Cardiac muscle cell (in vitro differentiated cells and primary cell): ENCODE measurements at regions not wholly inside any gene's neighbourhood (a gene's known extent, or its start where the extent isn't known, plus 50 kb on each side); places are given as distances from the start of the nearest gene placed in this dataset.
A peak's percentile ranks its signal among the peaks of the same experiment; 100 is the strongest.

Experiments used
- DNase-seq, 2 donors: peaks; one replicate each; pipeline versions ENCODE4 v3.0.0 to v3.0.0-alpha.2; 2010 to 2017; ENCODE audit warnings: low read depth in 1 of 2, low spot score in 1 of 2
- H3K27ac ChIP-seq: fragments of 200-600 bp; sonication (generic); 2 replicates; pipeline ENCODE4 v1.5.1; 2016
- H3K27me3 ChIP-seq: fragments of 200-600 bp; sonication (generic); 2 replicates; pipeline ENCODE4 v1.6.0; 2016; ENCODE audit warnings: control low read depth
- H3K36me3 ChIP-seq: fragments of 200-600 bp; sonication (generic); 2 replicates; pipeline ENCODE4 v1.5.1; 2016; ENCODE audit warnings: control low read depth
- H3K4me1 ChIP-seq: fragments of 200-600 bp; sonication (generic); 2 replicates; pipeline ENCODE4 v1.8.1; 2017; ENCODE audit warnings: low read depth, mild to moderate bottlenecking, mixed run types
- H3K4me3 ChIP-seq: fragments of 200-600 bp; sonication (generic); 2 replicates; pipeline ENCODE4 v1.5.1; 2016; ENCODE audit warnings: mild to moderate bottlenecking
- H3K9me3 ChIP-seq: fragments of 200-600 bp; sonication (generic); 2 replicates; pipeline ENCODE4 v1.5.1; 2017; ENCODE audit warnings: low read depth, mild to moderate bottlenecking, control low read depth
- CTCF ChIP-seq: IDR thresholded peaks from 2 replicates; pipeline ENCODE4 v1.5.1; 2012; ENCODE audit warnings: low read depth, mild to moderate bottlenecking, low read length

- Histone ChIP-seq H3K9me3 (no peaks in the 10 kb centered on the region), H3K27me3 (no peaks in the 10 kb centered on the region), H3K36me3 (no peaks in the 10 kb centered on the region), H3K27ac (no peak overlapping the region), H3K4me3 (no peak overlapping the region), H3K4me1 (no peaks in the 10 kb centered on the region)
- TF ChIP-seq CTCF: no peak
- no peak for DNase-seq
These were observed 919.2 kb downstream of the STIM2 start for GRCh38 chr4:27779827-27780226.

GRCh38 chr4:27787195-27787594, 926.6 kb downstream of the STIM2 start:
- H3K9me3 ChIP-seq: no peaks in the 10 kb centered on the region
- no peak for TF ChIP-seq CTCF
- H3K27ac ChIP-seq: no peak overlapping the region

GRCh38 chr4:27789773-27790172, 929.1 kb downstream of the STIM2 start:
- no peak overlapping the region for H3K4me3 ChIP-seq
- no peak for DNase-seq
- H3K36me3 ChIP-seq: no peaks in the 10 kb centered on the region
- no peak for TF ChIP-seq CTCF
- peaks cover 3% of the 10 kb centered on the region for H3K4me1 ChIP-seq
- H3K9me3 ChIP-seq: no peaks in the 10 kb centered on the region
- H3K27ac ChIP-seq: no peak overlapping the region
- H3K27me3 ChIP-seq: no peaks in the 10 kb centered on the region

More at GRCh38 chr4:27787195-27787594, 926.6 kb downstream of the STIM2 start:
- H3K4me1 ChIP-seq: peaks cover 3% of the 10 kb centered on the region
- no peak overlapping the region for H3K4me3 ChIP-seq
- no peak for DNase-seq
- no peaks in the 10 kb centered on the region for H3K27me3 ChIP-seq
- no peaks in the 10 kb centered on the region for H3K36me3 ChIP-seq

GRCh38 chr4:27790911-27791310, 930.3 kb downstream of the STIM2 start:
- no peaks in the 10 kb centered on the region for H3K36me3 ChIP-seq
- no peak overlapping the region for H3K4me3 ChIP-seq
- H3K9me3 ChIP-seq: no peaks in the 10 kb centered on the region
- no peak for TF ChIP-seq CTCF
- no peak overlapping the region for H3K27ac ChIP-seq
- no peaks in the 10 kb centered on the region for H3K27me3 ChIP-seq
- no peak for DNase-seq
- H3K4me1 ChIP-seq: peaks cover 3% of the 10 kb centered on the region

GRCh38 chr4:27791640-27792039, 931.0 kb downstream of the STIM2 start:
- Histone ChIP-seq H3K27me3 (no peaks in the 10 kb centered on the region), H3K36me3 (no peaks in the 10 kb centered on the region), H3K9me3 (no peaks in the 10 kb centered on the region), H3K4me3 (no peak overlapping the region), H3K27ac (no peak overlapping the region), H3K4me1 (peaks cover 3% of the 10 kb centered on the region)
- no peak for TF ChIP-seq CTCF
- peak in 1 of 2 donors; percentile 40 for DNase-seq

GRCh38 chr4:27807207-27807606, 946.6 kb downstream of the STIM2 start:
- Histone ChIP-seq H3K36me3 (no peaks in the 10 kb centered on the region), H3K9me3 (no peaks in the 10 kb centered on the region), H3K4me1 (no peaks in the 10 kb centered on the region), H3K27ac (no peak overlapping the region), H3K4me3 (no peak overlapping the region), H3K27me3 (no peaks in the 10 kb centered on the region)
- no peak for TF ChIP-seq CTCF
- no peak for DNase-seq
